ENCODE measurements at regions not wholly inside any gene's neighbourhood (a gene's known extent, or its start where the extent isn't known, plus 50 kb on each side); places are given as distances from the start of the nearest gene placed in this dataset.
"Not testable (repeated sequence)": the region's sequence is repeated elsewhere in the genome, so short reads cannot be mapped to it uniquely, and the experiment has no call there.

DNA sequence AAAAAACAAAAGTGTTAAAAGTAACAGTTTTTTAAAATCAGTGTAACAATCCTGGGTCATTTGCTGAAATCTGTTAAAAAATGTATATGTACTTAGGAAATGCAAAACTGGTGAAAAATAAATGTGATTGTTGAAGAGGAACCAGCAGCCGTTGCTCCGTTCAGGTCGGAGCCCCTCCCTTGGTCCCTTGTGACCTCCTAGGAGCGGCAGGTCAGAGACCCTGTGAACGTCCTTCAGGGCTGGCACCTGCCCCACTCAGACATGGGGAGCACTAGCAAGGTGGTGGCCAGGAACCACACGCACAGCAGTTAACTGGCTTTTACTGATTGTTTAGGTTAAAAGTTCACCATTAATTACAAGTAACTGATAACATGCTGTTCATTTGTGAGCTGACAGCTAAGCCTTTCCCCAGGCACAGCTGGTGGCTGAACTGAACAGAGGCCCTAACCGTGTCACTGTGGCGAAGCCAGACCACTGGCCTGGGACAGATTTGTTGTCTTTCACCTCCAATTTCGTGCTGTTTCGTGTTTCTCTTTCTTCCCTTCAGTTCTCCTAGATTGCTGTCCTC lies 159.2 kb upstream of the ALKAL2 start:
- no peak for ATAC-seq

DNA sequence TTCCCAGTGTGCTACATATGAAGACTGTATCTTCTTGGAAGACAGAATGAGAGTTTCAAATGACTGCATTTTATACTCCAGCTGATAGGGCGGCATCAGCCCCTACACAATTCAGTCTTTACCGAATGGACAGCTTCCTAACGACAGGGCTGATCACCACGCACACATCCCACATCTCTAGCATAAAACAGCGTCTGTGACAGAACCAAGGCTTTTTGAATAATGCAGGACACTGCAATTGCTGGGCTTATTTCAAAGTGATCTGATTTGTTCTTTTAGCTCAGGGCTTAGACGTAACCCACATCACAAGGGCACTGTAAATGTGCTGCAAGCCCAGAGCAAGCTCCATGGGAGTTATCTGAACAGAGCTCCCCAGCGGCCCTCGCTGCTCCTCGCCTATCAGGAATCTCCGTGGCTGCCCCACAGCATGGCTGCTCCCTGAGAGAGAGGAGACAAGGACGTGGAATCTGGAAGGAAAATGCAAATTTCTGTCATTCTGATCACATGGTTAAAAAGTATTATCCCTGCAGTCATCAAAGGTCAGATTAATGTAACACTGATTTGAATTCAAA lies 158.5 kb upstream of the ALKAL2 start:
- no peak for ATAC-seq

DNA sequence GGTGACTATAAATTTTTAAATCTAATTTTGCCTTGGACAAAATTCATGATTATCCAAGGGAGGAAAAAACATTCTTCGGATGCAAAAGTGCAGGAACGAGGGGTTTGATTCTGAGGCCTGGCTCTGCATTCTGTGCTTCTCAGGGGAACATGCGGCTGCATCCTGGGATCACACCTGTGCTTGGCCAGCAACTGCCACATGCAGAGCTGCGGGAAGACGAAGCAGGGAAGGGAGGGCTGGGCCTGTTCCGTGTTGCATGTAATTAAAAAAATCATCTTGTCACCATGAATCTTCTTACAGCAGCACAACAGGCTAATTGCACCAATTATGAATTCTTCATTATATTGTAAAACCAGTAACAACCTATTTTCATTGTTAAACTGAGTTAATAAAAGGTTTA lies 158.0 kb upstream of the ALKAL2 start:
- ATAC-seq = no peak

GRCh38 chr2:444937-445884 lies 157.3 kb upstream of the ALKAL2 start:
- no peak for ATAC-seq

DNA sequence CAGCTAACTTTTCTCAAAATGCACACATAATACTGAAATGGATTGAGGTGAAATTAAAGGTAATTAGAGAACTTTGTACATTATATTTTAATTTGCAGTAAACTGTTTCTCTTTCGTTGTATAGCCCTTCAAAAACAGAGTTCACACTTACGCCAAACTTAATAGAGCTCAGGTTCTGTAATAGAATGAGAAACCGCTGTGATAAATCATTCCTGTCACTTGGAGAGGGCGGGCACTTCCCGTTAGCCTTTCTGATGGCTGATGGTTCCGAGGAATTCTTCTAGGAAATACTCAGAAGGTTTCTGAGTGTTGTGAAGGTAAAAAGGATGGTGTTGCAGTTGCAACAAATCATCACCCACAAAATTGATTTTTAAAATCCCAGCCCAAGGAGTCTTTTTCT lies 155.8 kb upstream of the ALKAL2 start:
- no peak for ATAC-seq

DNA sequence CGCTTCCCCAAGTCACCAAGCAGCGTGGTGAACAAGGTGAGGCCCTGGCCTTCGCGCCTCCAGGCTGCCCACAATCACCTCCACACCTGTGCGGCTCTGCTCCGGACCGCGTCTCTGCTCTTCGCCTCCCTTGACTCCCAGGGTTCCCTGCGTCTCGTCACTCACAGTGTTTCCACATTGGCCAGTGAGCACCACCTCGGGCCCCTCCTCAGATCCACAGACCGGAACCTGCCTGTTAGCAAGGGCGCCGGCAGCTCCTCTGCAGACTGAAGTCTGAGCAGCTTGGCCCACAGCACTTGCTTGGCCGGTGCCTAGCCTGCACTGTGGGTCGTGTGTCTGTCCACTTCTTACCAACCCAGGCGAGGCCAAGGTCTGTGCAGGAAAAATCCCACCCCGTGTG lies 155.3 kb upstream of the ALKAL2 start:
- ATAC-seq = no peak

DNA sequence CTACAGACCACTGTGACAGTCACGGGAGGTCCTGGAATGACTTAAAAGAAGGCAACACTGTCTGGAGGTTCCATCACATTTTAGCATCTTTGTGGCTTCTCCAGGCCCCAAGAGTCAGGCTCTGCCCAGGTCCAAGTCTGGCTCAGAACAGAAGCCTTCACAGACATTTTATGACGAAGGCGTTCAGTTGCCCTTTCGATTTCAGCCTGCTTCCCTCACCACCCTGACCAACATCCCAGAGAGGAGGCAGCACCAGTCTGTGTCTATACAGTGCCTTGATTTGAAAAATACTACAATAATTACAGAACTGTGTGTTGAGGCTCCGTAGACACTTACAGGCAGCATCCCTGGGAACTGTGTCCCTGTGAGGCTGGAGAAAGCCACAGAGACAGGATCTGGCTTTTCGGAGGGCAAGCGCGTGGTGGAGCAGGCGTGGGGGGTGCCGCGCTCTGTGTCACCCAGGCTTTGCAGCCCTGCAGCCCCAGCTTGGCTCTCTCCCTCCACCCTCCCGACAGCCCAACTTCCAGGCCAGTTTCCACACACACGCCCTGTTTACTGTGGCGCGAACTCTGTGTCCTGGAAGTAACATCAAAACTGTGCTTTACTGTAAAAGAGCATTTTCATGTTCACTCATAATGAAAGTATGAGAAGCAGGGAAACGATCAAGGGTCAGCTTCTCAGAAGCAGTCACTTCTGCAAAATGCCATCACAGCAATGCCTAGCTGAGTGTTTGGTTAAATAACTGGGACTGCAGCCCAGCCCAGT lies 153.5 kb upstream of the ALKAL2 start:
- no peak for ATAC-seq

DNA sequence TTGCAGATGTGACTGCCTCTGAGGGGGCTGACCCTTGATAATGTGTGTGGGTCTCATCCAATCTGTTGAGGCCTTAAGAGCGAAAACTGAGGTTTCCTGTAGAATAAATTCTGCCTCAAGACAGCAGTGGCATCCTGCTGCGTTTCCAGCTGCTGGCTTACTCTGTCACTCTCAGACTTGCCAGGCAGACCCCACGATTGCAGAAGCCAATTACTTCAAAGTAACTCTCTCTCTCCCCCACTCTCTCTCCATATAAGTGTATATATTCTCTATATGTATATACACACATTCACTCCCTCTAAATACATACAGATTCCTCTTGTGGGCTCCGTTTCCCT lies 152.5 kb upstream of the ALKAL2 start:
- ATAC-seq = no peak

DNA sequence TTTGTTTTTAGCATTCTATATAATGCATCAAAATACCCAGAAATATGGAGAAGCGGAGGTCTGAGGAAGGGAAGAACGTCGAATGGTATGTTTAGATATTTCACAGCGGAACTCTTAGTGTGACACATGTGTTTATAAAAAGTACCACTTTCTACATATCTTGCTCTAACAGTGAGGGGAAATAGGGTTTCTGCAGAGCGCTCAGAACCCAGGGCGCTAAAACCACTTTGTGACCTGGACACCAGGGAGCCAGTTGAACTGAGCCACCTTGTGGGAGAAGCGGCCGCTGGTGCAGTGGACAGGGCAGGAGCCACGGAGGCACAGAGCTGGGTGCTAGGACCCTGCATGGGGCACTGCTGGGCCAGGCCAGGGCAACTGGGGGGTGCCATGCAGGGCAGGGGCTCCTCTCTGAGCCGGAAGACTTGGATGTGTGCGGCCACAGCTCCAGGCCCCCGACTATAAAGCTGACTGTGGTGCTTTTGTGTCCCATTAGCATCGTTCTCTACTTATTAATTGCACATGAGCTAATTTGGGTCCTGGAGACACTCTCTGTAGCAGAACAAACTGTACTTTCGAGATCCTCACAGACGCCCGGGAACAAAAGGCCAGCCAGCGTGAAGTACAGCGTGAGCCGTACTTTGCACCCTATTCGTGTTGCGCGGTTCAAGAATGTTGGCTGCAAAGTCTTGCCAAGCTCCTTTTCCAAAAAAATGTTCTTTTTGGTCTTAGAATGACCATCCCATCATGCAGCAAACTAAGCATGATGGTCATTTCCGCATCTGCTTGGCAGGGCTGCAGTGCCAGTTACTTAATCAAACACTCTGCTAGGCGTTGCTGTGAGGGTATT lies 151.9 kb upstream of the ALKAL2 start:
- ATAC-seq = no peak

DNA sequence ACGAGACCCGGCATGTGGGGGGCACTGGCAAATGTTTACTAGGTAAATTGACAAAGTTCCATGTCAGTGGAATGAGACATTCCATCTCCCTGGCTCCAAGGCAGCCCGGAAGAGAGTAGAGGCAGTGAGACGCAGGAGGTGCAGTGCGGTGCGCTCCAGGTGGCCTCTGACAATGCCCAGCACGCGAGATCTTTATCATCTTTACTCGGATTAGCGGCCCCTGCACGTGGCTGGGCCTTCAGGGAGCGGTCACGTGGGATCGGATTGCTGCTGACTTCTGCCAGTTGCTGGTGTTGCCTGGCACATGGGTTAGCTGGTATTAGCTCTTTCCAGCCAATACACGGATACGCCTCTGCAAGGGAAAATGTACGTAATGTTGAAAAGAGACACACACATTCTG lies 151.2 kb upstream of the ALKAL2 start:
- no peak for ATAC-seq

DNA sequence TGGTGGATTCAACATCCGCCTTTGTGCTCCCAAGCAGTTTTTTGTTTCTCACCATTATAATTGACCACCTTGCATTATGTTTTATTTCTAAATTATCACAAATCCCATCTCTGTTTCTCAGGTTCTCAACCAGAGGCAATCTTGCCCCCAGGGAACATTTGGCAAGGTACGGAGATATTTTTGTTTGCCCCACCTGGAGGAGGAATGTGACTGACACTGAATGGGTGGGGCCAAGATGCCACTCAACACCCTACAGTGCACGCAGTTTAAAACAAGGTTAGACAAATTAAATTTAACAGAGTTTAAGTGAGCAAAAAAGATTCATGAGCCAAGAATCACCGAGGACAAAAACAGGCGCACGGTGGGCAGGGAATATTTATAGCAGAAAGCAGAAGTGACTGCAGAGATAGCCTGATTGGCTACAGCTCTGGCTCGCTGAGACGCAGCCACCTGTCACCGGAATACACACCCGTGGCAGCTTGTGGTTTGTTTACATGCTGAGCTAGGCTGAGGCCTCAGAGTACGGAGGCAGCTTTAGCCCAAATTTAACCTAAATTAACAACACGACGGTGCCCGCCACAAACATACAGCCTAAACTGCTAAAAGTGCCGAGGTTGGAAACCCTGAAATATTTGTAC lies 150.0 kb upstream of the ALKAL2 start:
- ATAC-seq = peak; percentile 81

DNA sequence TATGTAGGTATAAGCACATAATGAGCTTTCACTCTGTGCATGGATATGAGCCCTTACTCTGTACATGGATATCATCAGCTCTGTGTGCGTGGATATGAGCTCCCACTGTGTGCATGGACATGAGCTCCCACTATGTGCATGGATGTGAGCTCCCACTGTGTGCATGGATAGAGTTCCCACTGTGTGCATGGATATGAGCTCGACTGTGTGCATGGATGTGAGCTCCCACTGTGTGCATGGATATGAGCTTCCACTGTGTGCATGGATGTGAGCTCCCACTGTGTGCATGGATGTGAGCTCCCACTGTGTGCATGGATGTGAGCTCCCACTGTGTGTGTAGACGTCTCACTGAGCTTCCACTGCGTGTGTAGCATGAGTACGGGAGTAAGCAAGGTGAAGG lies 149.3 kb upstream of the ALKAL2 start:
- ATAC-seq = no peak

DNA sequence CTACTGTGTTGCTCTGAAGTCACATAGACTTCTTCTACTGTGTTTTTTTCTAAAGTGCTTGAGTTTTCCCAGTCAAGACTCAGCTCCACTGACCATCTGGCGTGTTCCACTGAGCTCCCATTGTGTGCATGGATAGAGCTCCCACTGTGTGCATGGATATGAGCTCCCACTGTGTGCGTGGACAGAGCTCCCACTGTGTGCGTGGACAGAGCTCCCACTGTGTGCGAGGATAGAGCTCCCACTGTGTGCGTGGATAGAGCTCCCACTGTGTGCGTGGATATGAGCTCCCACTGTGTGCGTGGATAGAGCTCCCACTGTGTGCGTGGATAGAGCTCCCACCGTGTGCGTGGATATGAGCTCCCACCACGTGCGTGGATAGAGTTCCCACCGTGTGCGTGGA lies 148.3 kb upstream of the ALKAL2 start:
- no peak for ATAC-seq

DNA sequence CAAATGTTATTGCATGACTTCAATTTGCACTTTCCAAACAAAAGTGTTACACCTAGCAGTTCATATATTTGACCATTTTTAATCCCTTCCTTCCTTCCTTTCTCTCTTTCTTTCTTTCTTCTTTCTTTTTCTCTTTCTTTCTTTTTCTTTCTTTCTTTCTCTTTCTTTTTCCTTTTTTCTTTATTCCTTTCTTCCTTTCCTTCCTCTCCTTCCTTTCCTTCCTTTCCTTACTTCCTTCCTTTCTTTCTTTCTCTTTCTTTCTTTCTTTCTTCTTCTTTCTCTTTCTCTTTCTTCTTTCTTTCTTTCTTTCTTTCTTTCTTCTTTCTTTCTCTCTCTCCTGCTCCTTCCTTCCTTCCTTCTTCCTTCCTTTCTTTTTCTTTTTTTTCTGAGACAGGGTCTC lies 146.7 kb upstream of the ALKAL2 start:
- ATAC-seq = no peak

DNA sequence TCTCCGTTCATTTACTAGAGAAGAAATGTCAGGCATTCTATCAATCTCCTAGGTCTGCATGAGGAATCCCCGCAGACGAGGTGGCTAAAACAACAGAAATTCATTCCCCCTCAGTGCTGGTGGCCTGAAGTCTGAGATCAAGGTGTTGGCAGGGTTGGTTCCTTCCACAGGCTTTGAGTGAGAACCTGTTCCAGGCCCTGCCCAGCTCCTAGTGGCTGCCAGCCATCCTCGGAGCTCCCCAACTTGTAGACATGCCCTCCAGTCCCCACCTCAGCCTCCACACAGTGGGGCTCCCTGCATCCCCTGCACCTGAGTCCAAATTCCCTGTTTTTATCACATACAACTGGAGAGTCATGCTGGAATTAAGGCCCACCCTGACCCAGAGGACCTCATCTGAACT lies 145.3 kb upstream of the ALKAL2 start:
- no peak for ATAC-seq

GRCh38 chr2:430291-431040 lies 142.6 kb upstream of the ALKAL2 start:
- ATAC-seq = no peak

- ATAC-seq = peak; percentile 23
Measured at GRCh38 chr2:429575-430254, 141.8 kb upstream of the ALKAL2 start.

DNA sequence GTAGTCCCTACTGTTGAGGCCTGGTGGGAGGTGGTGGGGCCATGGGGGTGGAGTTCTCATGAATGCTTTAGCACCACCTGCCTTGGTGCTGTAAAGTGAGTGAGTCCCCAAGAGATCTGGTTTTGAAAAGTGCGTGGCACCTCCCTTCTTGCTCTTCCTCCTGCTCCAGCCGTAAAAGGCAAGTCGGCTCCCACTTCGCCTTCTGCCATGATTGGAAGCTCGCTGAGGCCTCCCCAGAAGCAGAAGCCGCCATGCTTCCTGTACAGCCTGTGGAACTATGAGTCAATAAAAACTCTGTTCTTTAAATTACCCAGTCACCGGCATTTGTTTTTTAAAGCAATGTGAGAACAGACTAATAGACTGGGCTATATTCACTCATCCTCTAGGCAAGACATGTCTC lies 141.3 kb upstream of the ALKAL2 start:
- ATAC-seq = no peak

GRCh38 chr2:428591-428990 lies 140.7 kb upstream of the ALKAL2 start:
- no peak for ATAC-seq

DNA sequence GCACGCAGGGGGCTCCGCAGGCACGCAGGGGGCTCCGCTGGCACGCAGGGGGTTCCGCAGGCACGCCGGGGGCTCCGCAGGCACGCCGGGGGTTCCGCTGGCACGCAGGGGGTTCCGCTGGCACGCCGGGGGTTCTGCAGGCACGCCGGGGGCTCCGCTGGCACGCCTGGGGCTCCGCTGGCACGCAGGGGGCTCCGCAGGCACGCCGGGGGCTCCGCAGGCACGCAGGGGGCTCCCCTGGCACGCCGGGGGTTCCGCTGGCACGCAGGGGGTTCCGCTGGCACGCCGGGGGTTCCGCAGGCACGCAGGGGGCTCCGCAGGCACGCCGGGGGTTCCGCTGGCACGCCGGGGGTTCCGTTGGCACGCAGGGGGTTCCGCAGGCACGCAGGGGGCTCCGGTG lies 138.8 kb upstream of the ALKAL2 start:
- not testable (repeated sequence) for ATAC-seq

- ATAC-seq = no peak
Measured at GRCh38 chr2:425947-426346, 138.1 kb upstream of the ALKAL2 start.

Data from esophagus mucosa (tissue), 1 donor.